T-helper 2 cell treated with Interferon-gamma antibody and Interleukin-4, amounts not matched to agents 5 μg/mL and 100 μg/mL, for 36 hours (primary cell): ENCODE measurements at regions not wholly inside any gene's neighbourhood (a gene's known extent, or its start where the extent isn't known, plus 50 kb on each side); places are given as distances from the start of the nearest gene placed in this dataset.

Source experiments
- DNase-seq: peaks from one replicate; pipeline ENCODE4 v3.0.0; 2021; ENCODE audit warnings: low spot score
- H3K27ac Mint-ChIP-seq: one replicate; pipeline ENCODE4 v1.8.0; 2021; ENCODE audit warnings: mild to moderate bottlenecking, mixed read lengths
- H3K27me3 Mint-ChIP-seq: one replicate; pipeline ENCODE4 v1.8.0; 2021; ENCODE audit warnings: low read depth, mixed read lengths
- H3K36me3 Mint-ChIP-seq: one replicate; pipeline ENCODE4 v1.8.0; 2021; ENCODE audit warnings: low read depth, mixed read lengths
- H3K4me1 Mint-ChIP-seq: one replicate; pipeline ENCODE4 v1.8.0; 2021; ENCODE audit warnings: low read depth, mixed read lengths
- H3K4me3 Mint-ChIP-seq: one replicate; pipeline ENCODE4 v1.8.0; 2022; ENCODE audit warnings: mild to moderate bottlenecking, moderate library complexity, mixed read lengths
- H3K9me3 Mint-ChIP-seq: one replicate; pipeline ENCODE4 v1.8.0; 2021; ENCODE audit warnings: mixed read lengths

DNA sequence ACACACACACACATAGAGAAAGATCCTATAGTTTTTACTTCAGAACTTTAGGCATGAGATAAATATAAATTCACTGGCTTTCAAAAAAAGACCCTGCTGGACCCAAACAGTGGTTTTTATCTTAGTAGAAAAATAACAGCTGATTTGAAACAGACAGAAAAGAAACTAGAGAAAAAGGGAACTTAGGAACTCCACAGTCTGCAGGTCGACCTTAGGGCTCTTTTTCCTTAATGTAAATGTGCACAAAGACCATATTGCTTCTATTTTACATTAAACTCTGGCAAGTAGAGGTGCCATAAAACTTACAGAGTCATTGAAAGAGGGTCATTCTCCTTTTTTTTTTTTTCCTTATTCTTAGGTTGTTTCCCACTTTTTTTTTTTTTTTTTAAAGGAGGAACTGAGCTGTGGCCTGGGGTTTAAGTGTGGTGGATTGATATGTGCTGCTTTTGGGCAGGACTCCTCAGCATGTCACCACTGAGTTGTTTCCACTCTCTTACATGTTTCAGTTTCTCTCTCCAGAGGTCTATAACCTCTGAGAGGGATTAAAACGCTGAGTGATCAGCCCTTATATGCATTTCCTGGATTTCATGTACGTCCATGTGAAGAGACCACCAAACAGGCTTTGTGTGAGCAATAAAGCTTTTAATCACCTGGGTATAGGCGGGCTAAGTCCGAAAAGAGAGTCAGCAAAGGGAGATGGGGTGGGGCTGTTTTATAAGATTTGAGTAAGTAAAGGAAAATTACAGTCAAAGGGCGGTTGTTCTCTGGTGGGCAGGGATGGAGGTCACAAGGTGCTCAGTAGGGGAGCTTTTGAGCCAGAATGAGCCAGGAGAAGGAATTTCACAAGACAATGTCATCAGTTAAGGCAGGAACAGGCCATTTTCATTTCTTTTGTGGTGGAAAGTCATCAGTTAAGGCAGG lies 70.8 kb upstream of the PACRGL start:
- H3K4me3 Mint-ChIP-seq: no peak overlapping the region
- no peaks in the 10 kb centered on the region for H3K27me3 Mint-ChIP-seq
- no peak overlapping the region for H3K27ac Mint-ChIP-seq
- no peaks in the 10 kb centered on the region for H3K4me1 Mint-ChIP-seq
- H3K9me3 Mint-ChIP-seq: no peaks in the 10 kb centered on the region
- DNase-seq: no peak
- no peaks in the 10 kb centered on the region for H3K36me3 Mint-ChIP-seq

DNA sequence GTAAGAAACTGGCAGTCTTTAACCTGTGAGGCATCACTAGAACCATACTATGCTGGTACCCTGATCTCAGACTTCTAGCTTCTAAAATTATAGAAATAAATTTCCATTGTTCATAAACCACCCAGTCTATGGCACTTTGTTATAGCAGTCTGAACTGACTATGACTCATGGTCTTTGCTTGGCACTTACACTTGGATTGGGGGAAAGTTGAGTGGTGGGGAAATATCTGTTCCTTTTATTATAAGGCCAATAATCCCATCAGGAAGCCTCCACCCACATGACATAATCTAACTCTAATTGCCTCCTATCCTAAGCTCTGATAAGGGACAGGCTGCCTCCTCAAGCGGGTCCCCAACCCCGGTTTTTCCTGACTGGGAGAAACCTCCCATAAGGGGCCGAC lies 61.4 kb upstream of the PACRGL start:
- Mint-ChIP-seq H3K27ac (no peak overlapping the region), H3K27me3 (no peaks in the 10 kb centered on the region), H3K4me3 (no peak overlapping the region), H3K4me1 (no peaks in the 10 kb centered on the region), H3K36me3 (no peaks in the 10 kb centered on the region), H3K9me3 (no peaks in the 10 kb centered on the region)
- no peak for DNase-seq

DNA sequence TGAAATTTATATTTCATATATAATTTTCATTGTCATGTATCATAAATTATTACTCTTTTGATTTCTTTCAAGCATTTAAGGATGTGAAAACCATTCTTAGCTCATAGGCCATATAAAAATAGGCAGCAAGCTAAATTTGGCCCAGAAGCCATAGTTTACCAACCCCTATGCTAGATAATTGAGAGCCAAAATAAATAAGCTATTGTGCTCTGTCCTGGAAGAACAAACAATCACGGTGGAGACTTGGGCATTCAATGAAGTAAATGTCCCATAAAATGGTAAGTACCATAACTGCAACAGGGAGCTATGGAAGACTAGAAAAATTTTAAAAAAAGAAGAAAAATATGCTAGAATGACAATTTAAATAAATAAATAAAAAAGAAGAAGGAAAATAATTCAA lies 60.9 kb upstream of the PACRGL start:
- Mint-ChIP-seq H3K27ac (no peak overlapping the region), H3K27me3 (no peaks in the 10 kb centered on the region), H3K4me1 (no peaks in the 10 kb centered on the region), H3K4me3 (no peak overlapping the region), H3K36me3 (no peaks in the 10 kb centered on the region), H3K9me3 (no peaks in the 10 kb centered on the region)
- DNase-seq: no peak

DNA sequence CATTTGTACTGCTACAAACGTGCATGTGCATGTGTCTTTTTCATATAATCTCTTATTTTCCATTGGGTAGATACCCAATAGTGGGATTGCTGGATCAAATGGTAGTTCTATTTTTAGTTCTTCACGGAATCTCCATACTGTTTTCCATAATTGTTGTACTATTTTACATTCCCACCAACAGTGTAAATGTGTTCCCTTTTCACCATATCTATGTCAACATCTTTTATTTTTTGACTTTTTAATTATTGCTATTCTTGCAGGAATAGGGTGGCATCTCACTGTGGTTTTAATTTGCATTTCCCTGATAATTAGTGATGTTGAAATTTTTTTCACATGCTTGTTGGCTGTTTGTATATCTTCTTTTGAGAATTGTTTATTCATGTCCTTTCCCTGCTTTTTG lies 59.3 kb upstream of the PACRGL start:
- Mint-ChIP-seq H3K4me1 (no peaks in the 10 kb centered on the region), H3K9me3 (no peaks in the 10 kb centered on the region), H3K27ac (no peak overlapping the region), H3K36me3 (no peaks in the 10 kb centered on the region), H3K27me3 (no peaks in the 10 kb centered on the region), H3K4me3 (no peak overlapping the region)
- DNase-seq: no peak

DNA sequence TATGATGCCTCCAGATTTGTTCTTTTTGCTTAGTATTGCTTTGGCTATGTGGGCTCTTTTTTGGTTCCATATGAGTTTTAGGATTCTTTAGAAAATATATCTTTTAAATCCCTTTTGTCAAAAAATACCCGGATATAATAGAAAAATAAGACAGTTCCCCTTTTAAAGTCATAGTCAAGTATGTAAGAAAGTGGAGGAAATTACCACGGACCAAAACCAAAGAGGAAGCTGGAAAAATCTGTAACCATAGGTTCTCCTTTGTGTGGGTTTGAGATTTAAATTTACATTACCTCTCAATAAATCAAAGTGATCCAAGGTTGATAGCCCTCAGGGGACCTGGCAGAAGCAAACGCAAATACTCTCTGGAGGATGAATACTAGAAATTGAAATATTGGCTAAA lies 58.3 kb upstream of the PACRGL start:
- Mint-ChIP-seq H3K4me3 (no peak overlapping the region), H3K4me1 (no peaks in the 10 kb centered on the region), H3K36me3 (no peaks in the 10 kb centered on the region), H3K9me3 (no peaks in the 10 kb centered on the region), H3K27ac (no peak overlapping the region), H3K27me3 (no peaks in the 10 kb centered on the region)
- no peak for DNase-seq

DNA sequence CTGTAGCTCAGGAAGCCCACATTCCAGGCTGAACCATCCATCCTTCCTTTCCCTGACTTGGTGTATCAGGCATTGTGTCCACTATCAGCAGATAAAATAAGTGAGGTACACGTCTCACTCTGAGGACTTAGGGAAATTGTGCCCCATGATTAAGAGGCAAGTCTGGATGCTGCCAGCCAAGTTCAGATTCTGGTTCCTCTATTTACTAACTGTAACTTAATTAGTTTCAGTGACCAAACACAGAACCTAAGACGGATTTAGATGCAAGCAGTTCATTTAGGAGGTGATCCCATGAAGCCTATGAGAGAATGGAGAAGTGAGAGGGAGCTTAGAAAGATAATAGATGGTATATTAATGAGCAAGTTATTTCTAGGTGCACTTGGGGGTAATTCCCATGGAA lies 56.6 kb upstream of the PACRGL start:
- Mint-ChIP-seq H3K4me1 (no peaks in the 10 kb centered on the region), H3K9me3 (no peaks in the 10 kb centered on the region), H3K4me3 (no peak overlapping the region), H3K27me3 (no peaks in the 10 kb centered on the region), H3K36me3 (no peaks in the 10 kb centered on the region), H3K27ac (no peak overlapping the region)
- no peak for DNase-seq

DNA sequence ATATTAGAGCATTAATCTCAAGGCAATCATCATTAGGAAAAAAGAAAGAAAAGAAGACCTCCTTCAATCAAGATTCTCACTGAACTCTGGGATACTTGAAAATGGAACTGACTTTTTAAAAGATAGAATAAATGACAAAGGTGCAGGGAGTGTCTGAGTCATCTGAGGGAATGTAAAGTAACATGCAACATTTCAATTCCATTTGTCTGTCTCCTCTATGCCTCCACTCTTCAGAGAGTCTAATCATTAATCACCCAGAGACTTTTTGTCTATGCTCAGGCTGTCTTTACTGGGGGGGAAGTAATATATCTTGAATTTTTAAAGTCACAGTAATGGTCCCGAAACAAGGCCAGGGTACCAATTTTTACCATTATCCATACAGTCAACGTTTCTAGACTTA lies 55.0 kb upstream of the PACRGL start:
- Mint-ChIP-seq H3K36me3 (no peaks in the 10 kb centered on the region), H3K27ac (no peak overlapping the region), H3K27me3 (no peaks in the 10 kb centered on the region), H3K4me3 (no peak overlapping the region), H3K4me1 (no peaks in the 10 kb centered on the region), H3K9me3 (no peaks in the 10 kb centered on the region)
- no peak for DNase-seq

DNA sequence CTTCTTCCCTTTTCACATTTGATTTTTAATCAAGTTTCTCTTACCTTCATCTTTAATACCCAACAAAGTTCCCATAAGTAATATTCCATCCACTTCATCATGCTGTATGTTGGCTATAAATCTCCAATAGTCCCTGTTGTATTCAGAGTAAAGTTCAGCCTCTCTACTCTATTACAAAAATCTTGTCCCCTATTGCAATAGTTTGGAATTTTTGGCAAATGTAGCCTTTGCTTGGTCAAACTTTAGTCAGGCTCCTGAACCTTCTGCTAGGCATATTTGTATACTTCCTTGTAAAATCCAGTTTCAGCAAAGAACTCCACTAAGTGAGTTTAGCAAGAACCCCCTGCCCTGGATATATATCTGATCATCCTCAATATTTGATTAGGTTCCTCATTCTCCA lies 54.0 kb upstream of the PACRGL start:
- Mint-ChIP-seq H3K9me3 (no peaks in the 10 kb centered on the region), H3K27ac (no peak overlapping the region), H3K36me3 (no peaks in the 10 kb centered on the region), H3K27me3 (no peaks in the 10 kb centered on the region), H3K4me1 (no peaks in the 10 kb centered on the region), H3K4me3 (no peak overlapping the region)
- DNase-seq: no peak
